Tibial nerve (tissue), 4 donors: ENCODE measurements at regions not wholly inside any gene's neighbourhood (a gene's known extent, or its start where the extent isn't known, plus 50 kb on each side); places are given as distances from the start of the nearest gene placed in this dataset.

Source experiments
- DNase-seq, 2 donors: peaks; one replicate each; pipeline ENCODE4 v3.0.0-alpha.2; 2019; ENCODE audit warnings: low spot score in 2 of 2
- H3K27ac ChIP-seq, 4 donors: fragments of 200-600 bp; sonication (generic) in 3 of 4; one replicate each; pipeline ENCODE4 v1.5.1; 2017 to 2019; ENCODE audit warnings: mild to moderate bottlenecking in 1 of 4
- H3K27me3 ChIP-seq, 2 donors: fragments of 200-600 bp; sonication (generic) in 1 of 2; one replicate each; pipeline versions ENCODE4 v1.5.1 to v1.6.0; 2017 to 2019
- H3K36me3 ChIP-seq, 3 donors: fragments of 200-600 bp; sonication (generic); one replicate each; pipeline ENCODE4 v1.5.1; 2018 to 2019
- H3K4me1 ChIP-seq, 4 donors: fragments of 200-600 bp; sonication (generic) in 3 of 4; one replicate each; pipeline ENCODE4 v1.5.1; 2017 to 2019
- H3K4me3 ChIP-seq, 4 donors: fragments of 200-600 bp; sonication (generic) in 3 of 4; one replicate each; pipeline ENCODE4 v1.5.1; 2017 to 2019; ENCODE audit warnings: mild to moderate bottlenecking in 1 of 4, moderate library complexity in 1 of 4
- H3K9me3 ChIP-seq, 4 donors: fragments of 200-600 bp; sonication (generic) in 3 of 4; one replicate each; pipeline ENCODE4 v1.5.1; 2017 to 2019
- EP300 ChIP-seq, 2 donors: sonication (generic); formaldehyde crosslinking; IDR thresholded peaks; one replicate each; pipeline ENCODE4 v1.6.1; 2017; ENCODE audit warnings: antibody characterized with exemption in 2 of 2, mild to moderate bottlenecking in 1 of 2
- POLR2A ChIP-seq, 2 donors: fragments of 450-650 bp; IDR thresholded peaks; one replicate each; pipeline ENCODE4 v1.6.1; 2017; ENCODE audit warnings: antibody characterized with exemption in 2 of 2, mild to moderate bottlenecking in 2 of 2, moderate library complexity in 2 of 2
- WGBS, 2 donors: methylation state at CpG; one replicate each; pipeline ENCODE4 v1.1.5; 2018; 5-methylcytosine and 5-hydroxymethylcytosine counted together
- TF ChIP-seq, protein P1 (sequence below), 5 experiments: fragments of 200-600 bp in 3 of 5; fragments of 450-650 bp in 2 of 5; sonication (generic) in 3 of 5; IDR thresholded peaks; one replicate each; pipeline ENCODE4 v1.5.1; 2016 to 2019; ENCODE audit warnings: antibody characterized with exemption in 5 of 5, mild to moderate bottlenecking in 3 of 5, moderate library complexity in 2 of 5

- 86 to 92% methylated on average over 4 of the region's 4 CpGs for WGBS, 2 donors
- no peak overlapping the region for H3K27ac ChIP-seq
These were observed 105.4 kb downstream of the TTC8 start for GRCh38 chr14:88929656-88930436.

DNA sequence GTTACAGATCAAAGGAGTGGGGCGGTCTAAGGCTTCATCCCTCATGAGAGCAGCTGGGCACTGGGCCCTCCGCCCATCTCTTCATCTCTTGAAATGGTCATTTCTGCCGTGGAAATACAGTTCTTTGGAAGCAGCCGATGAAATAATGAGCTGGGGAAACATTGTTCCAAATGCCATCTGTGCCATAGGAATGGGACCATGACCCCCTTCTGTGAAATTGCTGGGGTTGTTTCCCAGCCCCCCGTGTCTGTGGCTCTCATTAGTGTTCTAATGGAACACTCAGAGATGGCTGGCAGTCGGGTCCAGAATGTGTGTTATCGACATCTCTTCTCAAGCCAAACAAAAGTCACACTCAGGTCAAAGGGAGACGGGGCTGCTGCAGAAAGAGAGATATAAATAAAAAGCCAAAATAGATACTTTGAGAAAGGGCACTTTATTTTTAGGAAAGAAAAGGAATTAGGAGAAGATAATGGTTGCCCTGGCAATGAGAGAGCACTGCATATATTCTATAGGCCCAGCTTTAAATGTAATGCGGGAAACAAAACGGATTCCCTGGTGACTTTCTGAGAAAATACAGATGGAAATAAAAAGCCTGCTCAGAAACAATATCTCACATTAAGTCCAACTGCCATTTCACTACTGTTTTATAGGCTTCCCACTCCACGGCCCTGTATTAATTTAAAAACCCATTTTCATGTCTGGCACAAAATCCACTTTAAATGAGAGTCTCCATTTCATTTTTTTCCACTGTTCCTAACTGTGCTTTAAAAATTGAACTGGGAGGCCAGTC is 107.1 kb downstream of the TTC8 start:
- Histone ChIP-seq H3K36me3 (no peaks in the 10 kb centered on the region), H3K27me3 (no peaks in the 10 kb centered on the region), H3K4me1 (no peaks in the 10 kb centered on the region), H3K9me3 (peaks cover 0 to 15% (median 0%) of the 10 kb centered on the region in 4 donors), H3K4me3 (no peak overlapping the region), H3K27ac (no peak overlapping the region)
- 67 to 70% methylated on average over 11 of the region's 11 CpGs for WGBS, 2 donors
- no peak for DNase-seq
- TF ChIP-seq, protein P1, sequence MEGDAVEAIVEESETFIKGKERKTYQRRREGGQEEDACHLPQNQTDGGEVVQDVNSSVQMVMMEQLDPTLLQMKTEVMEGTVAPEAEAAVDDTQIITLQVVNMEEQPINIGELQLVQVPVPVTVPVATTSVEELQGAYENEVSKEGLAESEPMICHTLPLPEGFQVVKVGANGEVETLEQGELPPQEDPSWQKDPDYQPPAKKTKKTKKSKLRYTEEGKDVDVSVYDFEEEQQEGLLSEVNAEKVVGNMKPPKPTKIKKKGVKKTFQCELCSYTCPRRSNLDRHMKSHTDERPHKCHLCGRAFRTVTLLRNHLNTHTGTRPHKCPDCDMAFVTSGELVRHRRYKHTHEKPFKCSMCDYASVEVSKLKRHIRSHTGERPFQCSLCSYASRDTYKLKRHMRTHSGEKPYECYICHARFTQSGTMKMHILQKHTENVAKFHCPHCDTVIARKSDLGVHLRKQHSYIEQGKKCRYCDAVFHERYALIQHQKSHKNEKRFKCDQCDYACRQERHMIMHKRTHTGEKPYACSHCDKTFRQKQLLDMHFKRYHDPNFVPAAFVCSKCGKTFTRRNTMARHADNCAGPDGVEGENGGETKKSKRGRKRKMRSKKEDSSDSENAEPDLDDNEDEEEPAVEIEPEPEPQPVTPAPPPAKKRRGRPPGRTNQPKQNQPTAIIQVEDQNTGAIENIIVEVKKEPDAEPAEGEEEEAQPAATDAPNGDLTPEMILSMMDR (IDR thresholded peaks at IDR 0.05): no peak
- TF ChIP-seq EP300 (IDR thresholded peaks at IDR 0.05) (no peak), POLR2A (IDR thresholded peaks at IDR 0.05) (no peak)

More at GRCh38 chr14:88929656-88930436, 105.4 kb downstream of the TTC8 start:
- Histone ChIP-seq H3K9me3 (peaks cover 0 to 15% (median 0%) of the 10 kb centered on the region in 4 donors), H3K27me3 (no peaks in the 10 kb centered on the region), H3K4me3 (no peak overlapping the region), H3K36me3 (no peaks in the 10 kb centered on the region), H3K4me1 (no peaks in the 10 kb centered on the region)
- DNase-seq: no peak
- TF ChIP-seq EP300 (IDR thresholded peaks at IDR 0.05): no peak
- no peak for TF ChIP-seq POLR2A (IDR thresholded peaks at IDR 0.05)
- TF ChIP-seq, protein P1 (IDR thresholded peaks at IDR 0.05): no peak

- Histone ChIP-seq H3K4me1 (no peaks in the 10 kb centered on the region), H3K9me3 (peaks cover 0 to 15% (median 0%) of the 10 kb centered on the region in 4 donors), H3K27ac (no peak overlapping the region), H3K27me3 (no peaks in the 10 kb centered on the region), H3K4me3 (no peak overlapping the region), H3K36me3 (no peaks in the 10 kb centered on the region)
- WGBS, 2 donors: 31 to 50% methylated on average over 1 of the region's 1 CpG
- DNase-seq: no peak
- TF ChIP-seq POLR2A (IDR thresholded peaks at IDR 0.05) (no peak), EP300 (IDR thresholded peaks at IDR 0.05) (no peak)
- TF ChIP-seq, protein P1 (IDR thresholded peaks at IDR 0.05): no peak
These were observed 108.7 kb downstream of the TTC8 start for GRCh38 chr14:88933191-88933590.

- no peak for DNase-seq
- no peaks in the 10 kb centered on the region for H3K36me3 ChIP-seq
- 27 to 37% methylated on average over 3 of the region's 3 CpGs for WGBS, 2 donors
- peaks cover 0 to 10% (median 0%) of the 10 kb centered on the region in 4 donors for H3K9me3 ChIP-seq
- H3K27me3 ChIP-seq: no peaks in the 10 kb centered on the region
- H3K4me1 ChIP-seq: no peaks in the 10 kb centered on the region
- TF ChIP-seq EP300 (IDR thresholded peaks at IDR 0.05): no peak
- TF ChIP-seq, protein P1 (IDR thresholded peaks at IDR 0.05): no peak
- no peak for TF ChIP-seq POLR2A (IDR thresholded peaks at IDR 0.05)
- no peak overlapping the region for H3K27ac ChIP-seq
- no peak overlapping the region for H3K4me3 ChIP-seq
These were observed 109.9 kb downstream of the TTC8 start for GRCh38 chr14:88934351-88934806.

DNA sequence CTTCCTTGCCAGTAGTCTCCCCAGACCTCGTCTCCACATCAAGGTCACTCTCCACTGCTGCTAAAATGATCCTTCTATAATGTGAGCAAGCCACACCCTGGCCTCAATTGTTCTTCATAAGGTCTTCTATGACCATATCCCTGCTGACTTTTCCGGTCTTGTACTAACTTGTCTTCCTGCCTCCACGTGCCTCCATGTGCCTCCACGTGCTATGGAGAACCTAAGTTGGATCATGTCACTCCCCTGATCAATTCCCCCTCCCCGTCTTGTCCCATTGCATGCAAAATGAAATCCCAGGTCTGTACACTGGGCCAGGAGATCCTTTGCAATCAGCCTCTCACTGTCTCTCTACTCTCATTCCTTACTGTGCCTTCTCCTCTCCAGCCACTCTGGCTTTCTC is 110.6 kb downstream of the TTC8 start:
- Histone ChIP-seq H3K4me3 (no peak overlapping the region), H3K27ac (no peak overlapping the region), H3K4me1 (no peaks in the 10 kb centered on the region), H3K36me3 (no peaks in the 10 kb centered on the region), H3K27me3 (no peaks in the 10 kb centered on the region), H3K9me3 (peaks cover 0 to 5% (median 0%) of the 10 kb centered on the region in 4 donors)
- no peak for TF ChIP-seq POLR2A (IDR thresholded peaks at IDR 0.05)
- no peak for TF ChIP-seq EP300 (IDR thresholded peaks at IDR 0.05)
- TF ChIP-seq, protein P1 (IDR thresholded peaks at IDR 0.05): no peak
- no peak for DNase-seq
- 84% methylated on average over 5 of the region's 5 CpGs for WGBS, 2 donors
